ENCODE measurements at regions not wholly inside any gene's neighbourhood (a gene's known extent, or its start where the extent isn't known, plus 50 kb on each side); places are given as distances from the start of the nearest gene placed in this dataset.

GRCh38 chr1:199283794-199284193 lies 645.0 kb downstream of the PTPRC start:
- Histone ChIP-seq H3K9ac (ENCODE audit: insufficient read depth in 1 of 2, low read length in 2 of 2) (no peak overlapping the region), H3K4me3 (no peak overlapping the region), H3K9me3 (ENCODE audit: control insufficient read depth in 4 of 4, insufficient read depth in 3 of 4, low read length in 3 of 4) (no peaks in the 10 kb centered on the region), H3K27me3 (ENCODE audit: control insufficient read depth in 3 of 3, insufficient read depth in 3 of 3, low read length in 2 of 3) (no peaks in the 10 kb centered on the region), H3K27ac (ENCODE audit: low read depth in 1 of 2, low read length in 1 of 2) (no peak overlapping the region), H3K4me1 (ENCODE audit: control insufficient read depth in 5 of 5, insufficient read depth in 5 of 5, low read length in 5 of 5) (no peaks in the 10 kb centered on the region), H3K36me3 (ENCODE audit: control insufficient read depth in 4 of 4, insufficient read depth in 4 of 4, low read length in 4 of 4) (no peaks in the 10 kb centered on the region)
- 24 to 46% methylated on average over 2 of the region's 2 CpGs for WGBS, 2 donors
- no peak for TF ChIP-seq CTCF (IDR thresholded peaks at IDR 0.05; ENCODE audit: control extremely low read depth, extremely low read depth)
- ATAC-seq (ENCODE audit: insufficient read depth, low FRiP score) (no peak), DNase-seq (peak in 1 of 3 donors; percentile 18)

- H3K27me3 ChIP-seq (ENCODE audit: control insufficient read depth in 3 of 3, insufficient read depth in 3 of 3, low read length in 2 of 3): no peaks in the 10 kb centered on the region
- no peak for DNase-seq
- no peaks in the 10 kb centered on the region for H3K4me1 ChIP-seq (ENCODE audit: control insufficient read depth in 5 of 5, insufficient read depth in 5 of 5, low read length in 5 of 5)
- H3K9ac ChIP-seq (ENCODE audit: insufficient read depth in 1 of 2, low read length in 2 of 2): no peak overlapping the region
- H3K4me3 ChIP-seq: no peak overlapping the region
- WGBS, 2 donors: 79 to 90% methylated on average over 1 of the region's 1 CpG
- no peak for ATAC-seq (ENCODE audit: insufficient read depth, low FRiP score)
- no peak for TF ChIP-seq CTCF (IDR thresholded peaks at IDR 0.05; ENCODE audit: control extremely low read depth, extremely low read depth)
- no peaks in the 10 kb centered on the region for H3K9me3 ChIP-seq (ENCODE audit: control insufficient read depth in 4 of 4, insufficient read depth in 3 of 4, low read length in 3 of 4)
- no peaks in the 10 kb centered on the region for H3K36me3 ChIP-seq (ENCODE audit: control insufficient read depth in 4 of 4, insufficient read depth in 4 of 4, low read length in 4 of 4)
- no peak overlapping the region for H3K27ac ChIP-seq (ENCODE audit: low read depth in 1 of 2, low read length in 1 of 2)
These were observed 648.4 kb downstream of the PTPRC start for GRCh38 chr1:199287206-199287605.

GRCh38 chr1:199287647-199288046 lies 648.8 kb downstream of the PTPRC start:
- Histone ChIP-seq H3K27ac (ENCODE audit: low read depth in 1 of 2, low read length in 1 of 2) (no peak overlapping the region), H3K9me3 (ENCODE audit: control insufficient read depth in 4 of 4, insufficient read depth in 3 of 4, low read length in 3 of 4) (no peaks in the 10 kb centered on the region), H3K4me3 (no peak overlapping the region), H3K4me1 (ENCODE audit: control insufficient read depth in 5 of 5, insufficient read depth in 5 of 5, low read length in 5 of 5) (no peaks in the 10 kb centered on the region), H3K27me3 (ENCODE audit: control insufficient read depth in 3 of 3, insufficient read depth in 3 of 3, low read length in 2 of 3) (no peaks in the 10 kb centered on the region), H3K9ac (ENCODE audit: insufficient read depth in 1 of 2, low read length in 2 of 2) (no peak overlapping the region), H3K36me3 (ENCODE audit: control insufficient read depth in 4 of 4, insufficient read depth in 4 of 4, low read length in 4 of 4) (no peaks in the 10 kb centered on the region)
- no peak for TF ChIP-seq CTCF (IDR thresholded peaks at IDR 0.05; ENCODE audit: control extremely low read depth, extremely low read depth)
- no peak for ATAC-seq (ENCODE audit: insufficient read depth, low FRiP score)
- 76 to 86% methylated on average over 1 of the region's 1 CpG for WGBS, 2 donors
- no peak for DNase-seq

GRCh38 chr1:199290186-199290585 lies 651.3 kb downstream of the PTPRC start:
- no peaks in the 10 kb centered on the region for H3K4me1 ChIP-seq (ENCODE audit: control insufficient read depth in 5 of 5, insufficient read depth in 5 of 5, low read length in 5 of 5)
- no peaks in the 10 kb centered on the region for H3K36me3 ChIP-seq (ENCODE audit: control insufficient read depth in 4 of 4, insufficient read depth in 4 of 4, low read length in 4 of 4)
- DNase-seq (no peak), ATAC-seq (ENCODE audit: insufficient read depth, low FRiP score) (no peak)
- no peak overlapping the region for H3K9ac ChIP-seq (ENCODE audit: insufficient read depth in 1 of 2, low read length in 2 of 2)
- no peaks in the 10 kb centered on the region for H3K27me3 ChIP-seq (ENCODE audit: control insufficient read depth in 3 of 3, insufficient read depth in 3 of 3, low read length in 2 of 3)
- H3K27ac ChIP-seq (ENCODE audit: low read depth in 1 of 2, low read length in 1 of 2): no peak overlapping the region
- H3K9me3 ChIP-seq (ENCODE audit: control insufficient read depth in 4 of 4, insufficient read depth in 3 of 4, low read length in 3 of 4): no peaks in the 10 kb centered on the region
- no peak for TF ChIP-seq CTCF (IDR thresholded peaks at IDR 0.05; ENCODE audit: control extremely low read depth, extremely low read depth)
- H3K4me3 ChIP-seq: no peak overlapping the region

All from lung (tissue), 11 donors.